ENCODE measurements at regions not wholly inside any gene's neighbourhood (a gene's known extent, or its start where the extent isn't known, plus 50 kb on each side); places are given as distances from the start of the nearest gene placed in this dataset.

- H3K4me1 ChIP-seq (ENCODE audit: control insufficient read depth in 1 of 2, extremely low read depth in 1 of 2, insufficient read depth in 2 of 2, low read length in 2 of 2): no peaks in the 10 kb centered on the region
- DNase-seq (no peak), ATAC-seq (replicated peaks in 1 of 4) (no peak)
- CTCF ChIA-PET: no interaction called here
- Mint-ChIP-seq H3K4me1 (no peaks in the 10 kb centered on the region), H3K36me3 (no peaks in the 10 kb centered on the region), H3K4me3 (no peak overlapping the region), H3K27me3 (peaks cover 2 to 4% of the 10 kb centered on the region in 2 donors), H3K27ac (no peak overlapping the region), H3K9me3 (no peaks in the 10 kb centered on the region)
- H3K36me3 ChIP-seq (ENCODE audit: control insufficient read depth in 2 of 2, extremely low read depth in 1 of 2, insufficient read depth in 1 of 2, low read length in 1 of 2): no peaks in the 10 kb centered on the region
- no peak overlapping the region for H3K27ac ChIP-seq (ENCODE audit: low read length)
- H3K4me3 ChIP-seq (ENCODE audit: control insufficient read depth in 1 of 2, extremely low read depth in 1 of 2, low read length in 1 of 2): no peak overlapping the region
- WGBS (ENCODE audit: insufficient coverage): 71% methylated on average over 1 of the region's 4 CpGs
- H3K27me3 ChIP-seq (replicated peaks in 1 of 2; ENCODE audit: control insufficient read depth in 2 of 2, extremely low read depth in 1 of 2, insufficient read depth in 2 of 2, low read length in 1 of 2): peaks cover 0 to 3% of the 10 kb centered on the region in 2 experiments
- H3K9me3 ChIP-seq: no peaks in the 10 kb centered on the region
- POLR2A ChIA-PET: no interaction called here
Observed at GRCh38 chr9:26773056-26773455, 119.5 kb downstream of the CAAP1 start.

- Histone ChIP-seq H3K4me3 (ENCODE audit: control insufficient read depth in 1 of 2, extremely low read depth in 1 of 2, low read length in 1 of 2) (no peak overlapping the region), H3K27ac (ENCODE audit: low read length) (no peak overlapping the region), H3K9me3 (no peaks in the 10 kb centered on the region), H3K4me1 (ENCODE audit: control insufficient read depth in 1 of 2, extremely low read depth in 1 of 2, insufficient read depth in 2 of 2, low read length in 2 of 2) (no peaks in the 10 kb centered on the region), H3K27me3 (replicated peaks in 1 of 2; ENCODE audit: control insufficient read depth in 2 of 2, extremely low read depth in 1 of 2, insufficient read depth in 2 of 2, low read length in 1 of 2) (peaks cover 0 to 3% of the 10 kb centered on the region in 2 experiments), H3K36me3 (ENCODE audit: control insufficient read depth in 2 of 2, extremely low read depth in 1 of 2, insufficient read depth in 1 of 2, low read length in 1 of 2) (no peaks in the 10 kb centered on the region)
- H3K4me3 Mint-ChIP-seq: no peak overlapping the region
- no peak for DNase-seq
- WGBS (ENCODE audit: insufficient coverage): 89% methylated on average over 1 of the region's 2 CpGs
- peaks cover 2 to 7% of the 10 kb centered on the region in 2 donors for H3K27me3 Mint-ChIP-seq
- H3K4me1 Mint-ChIP-seq: no peaks in the 10 kb centered on the region
- ChIA-PET CTCF (no interaction called here), POLR2A (no interaction called here)
- ATAC-seq (replicated peaks in 1 of 4): no peak
- no peak overlapping the region for H3K27ac Mint-ChIP-seq
- no peaks in the 10 kb centered on the region for H3K9me3 Mint-ChIP-seq
- H3K36me3 Mint-ChIP-seq: no peaks in the 10 kb centered on the region
Observed at GRCh38 chr9:26770821-26771220, 121.8 kb downstream of the CAAP1 start.

GRCh38 chr9:26768145-26768544, 124.5 kb downstream of the CAAP1 start:
- H3K27ac Mint-ChIP-seq: no peak overlapping the region
- no peaks in the 10 kb centered on the region for H3K36me3 Mint-ChIP-seq
- H3K27me3 Mint-ChIP-seq: peaks cover 3 to 12% of the 10 kb centered on the region in 2 donors
- H3K9me3 Mint-ChIP-seq: no peaks in the 10 kb centered on the region
- H3K4me3 Mint-ChIP-seq: no peak overlapping the region
- Histone ChIP-seq H3K27me3 (replicated peaks in 1 of 2; ENCODE audit: control insufficient read depth in 2 of 2, extremely low read depth in 1 of 2, insufficient read depth in 2 of 2, low read length in 1 of 2) (no peaks in the 10 kb centered on the region), H3K27ac (ENCODE audit: low read length) (no peak overlapping the region), H3K36me3 (ENCODE audit: control insufficient read depth in 2 of 2, extremely low read depth in 1 of 2, insufficient read depth in 1 of 2, low read length in 1 of 2) (no peaks in the 10 kb centered on the region), H3K9me3 (no peaks in the 10 kb centered on the region), H3K4me3 (ENCODE audit: control insufficient read depth in 1 of 2, extremely low read depth in 1 of 2, low read length in 1 of 2) (no peak overlapping the region), H3K4me1 (ENCODE audit: control insufficient read depth in 1 of 2, extremely low read depth in 1 of 2, insufficient read depth in 2 of 2, low read length in 2 of 2) (no peaks in the 10 kb centered on the region)
- ChIA-PET POLR2A (interaction anchor here in 1 of 2 donors (0.7 kb wide), 1 partner anchor 15 kb away, joined by 3 read pairs; no protein-coding TSS in a partner anchor), CTCF (interaction anchor here in 1 of 2 donors (0.6 kb wide), 1 partner anchor 10 kb away, joined by 4 read pairs; no protein-coding TSS in a partner anchor)
- no peaks in the 10 kb centered on the region for H3K4me1 Mint-ChIP-seq
- 60% methylated on average over 1 of the region's 2 CpGs for WGBS (ENCODE audit: insufficient coverage)
- DNase-seq (no peak), ATAC-seq (replicated peaks in 1 of 4) (no peak)

GRCh38 chr9:26760675-26761074, 131.9 kb downstream of the CAAP1 start:
- ChIA-PET CTCF (interaction anchor here in 1 of 2 donors (0.6 kb wide), 1 partner anchor 44 kb away, joined by 3 read pairs; no protein-coding TSS in a partner anchor), POLR2A (no interaction called here)
- no CpG with 5 or more reads among the region's 2 CpGs for WGBS (ENCODE audit: insufficient coverage)
- no peaks in the 10 kb centered on the region for H3K36me3 ChIP-seq (ENCODE audit: control insufficient read depth in 2 of 2, extremely low read depth in 1 of 2, insufficient read depth in 1 of 2, low read length in 1 of 2)
- H3K4me1 ChIP-seq (ENCODE audit: control insufficient read depth in 1 of 2, extremely low read depth in 1 of 2, insufficient read depth in 2 of 2, low read length in 2 of 2): no peaks in the 10 kb centered on the region
- DNase-seq (no peak), ATAC-seq (replicated peaks in 1 of 4) (no peak)
- H3K9me3 ChIP-seq: no peaks in the 10 kb centered on the region
- no peak overlapping the region for H3K4me3 ChIP-seq (ENCODE audit: control insufficient read depth in 1 of 2, extremely low read depth in 1 of 2, low read length in 1 of 2)
- Mint-ChIP-seq H3K4me1 (no peaks in the 10 kb centered on the region), H3K4me3 (no peak overlapping the region), H3K27me3 (peaks cover 5 to 9% of the 10 kb centered on the region in 2 donors), H3K9me3 (no peaks in the 10 kb centered on the region), H3K27ac (no peak overlapping the region), H3K36me3 (no peaks in the 10 kb centered on the region)
- H3K27me3 ChIP-seq (replicated peaks in 1 of 2; ENCODE audit: control insufficient read depth in 2 of 2, extremely low read depth in 1 of 2, insufficient read depth in 2 of 2, low read length in 1 of 2): no peaks in the 10 kb centered on the region
- no peak overlapping the region for H3K27ac ChIP-seq (ENCODE audit: low read length)

GRCh38 chr9:26758655-26759054, 133.9 kb downstream of the CAAP1 start:
- WGBS (ENCODE audit: insufficient coverage): 63% methylated on average over 2 of the region's 6 CpGs
- ChIA-PET CTCF (no interaction called here), POLR2A (interaction anchor here in 1 of 2 donors (0.5 kb wide), 1 partner anchor 62 kb away, joined by 3 read pairs; no protein-coding TSS in a partner anchor)
- DNase-seq (no peak), ATAC-seq (replicated peaks in 1 of 4) (no peak)
- Histone ChIP-seq H3K27ac (ENCODE audit: low read length) (no peak overlapping the region), H3K36me3 (ENCODE audit: control insufficient read depth in 2 of 2, extremely low read depth in 1 of 2, insufficient read depth in 1 of 2, low read length in 1 of 2) (no peaks in the 10 kb centered on the region), H3K4me1 (ENCODE audit: control insufficient read depth in 1 of 2, extremely low read depth in 1 of 2, insufficient read depth in 2 of 2, low read length in 2 of 2) (no peaks in the 10 kb centered on the region), H3K9me3 (no peaks in the 10 kb centered on the region), H3K4me3 (ENCODE audit: control insufficient read depth in 1 of 2, extremely low read depth in 1 of 2, low read length in 1 of 2) (no peak overlapping the region), H3K27me3 (replicated peaks in 1 of 2; ENCODE audit: control insufficient read depth in 2 of 2, extremely low read depth in 1 of 2, insufficient read depth in 2 of 2, low read length in 1 of 2) (peaks cover 0 to 5% of the 10 kb centered on the region in 2 experiments)
- no peaks in the 10 kb centered on the region for H3K4me1 Mint-ChIP-seq
- no peaks in the 10 kb centered on the region for H3K36me3 Mint-ChIP-seq
- no peaks in the 10 kb centered on the region for H3K9me3 Mint-ChIP-seq
- H3K27ac Mint-ChIP-seq: no peak overlapping the region
- peaks cover 2 to 7% of the 10 kb centered on the region in 2 donors for H3K27me3 Mint-ChIP-seq
- H3K4me3 Mint-ChIP-seq: no peak overlapping the region

- WGBS (ENCODE audit: insufficient coverage): 78% methylated on average over 2 of the region's 2 CpGs
- DNase-seq (no peak), ATAC-seq (replicated peaks in 1 of 4) (no peak)
- POLR2A ChIA-PET: no interaction called here
- Histone ChIP-seq H3K27ac (ENCODE audit: low read length) (no peak overlapping the region), H3K27me3 (replicated peaks in 1 of 2; ENCODE audit: control insufficient read depth in 2 of 2, extremely low read depth in 1 of 2, insufficient read depth in 2 of 2, low read length in 1 of 2) (peaks cover 0 to 5% of the 10 kb centered on the region in 2 experiments), H3K4me1 (ENCODE audit: control insufficient read depth in 1 of 2, extremely low read depth in 1 of 2, insufficient read depth in 2 of 2, low read length in 2 of 2) (no peaks in the 10 kb centered on the region), H3K4me3 (ENCODE audit: control insufficient read depth in 1 of 2, extremely low read depth in 1 of 2, low read length in 1 of 2) (no peak overlapping the region), H3K36me3 (ENCODE audit: control insufficient read depth in 2 of 2, extremely low read depth in 1 of 2, insufficient read depth in 1 of 2, low read length in 1 of 2) (no peaks in the 10 kb centered on the region), H3K9me3 (no peaks in the 10 kb centered on the region)
- Mint-ChIP-seq H3K4me1 (no peaks in the 10 kb centered on the region), H3K4me3 (no peak overlapping the region), H3K27ac (no peak overlapping the region), H3K27me3 (peaks cover 2 to 4% of the 10 kb centered on the region in 2 donors), H3K9me3 (no peaks in the 10 kb centered on the region), H3K36me3 (no peaks in the 10 kb centered on the region)
- CTCF ChIA-PET: no interaction called here
Observed at GRCh38 chr9:26756881-26757280, 135.7 kb downstream of the CAAP1 start.

- H3K4me3 Mint-ChIP-seq: no peak overlapping the region
- no peaks in the 10 kb centered on the region for H3K36me3 Mint-ChIP-seq
- POLR2A ChIA-PET: no interaction called here
- no peaks in the 10 kb centered on the region for H3K4me1 ChIP-seq (ENCODE audit: control insufficient read depth in 1 of 2, extremely low read depth in 1 of 2, insufficient read depth in 2 of 2, low read length in 2 of 2)
- no peak for ATAC-seq (replicated peaks in 1 of 4)
- H3K27me3 ChIP-seq (replicated peaks in 1 of 2; ENCODE audit: control insufficient read depth in 2 of 2, extremely low read depth in 1 of 2, insufficient read depth in 2 of 2, low read length in 1 of 2): peaks cover 0 to 5% of the 10 kb centered on the region in 2 experiments
- CTCF ChIA-PET: no interaction called here
- no peak for DNase-seq
- no peaks in the 10 kb centered on the region for H3K9me3 Mint-ChIP-seq
- no peaks in the 10 kb centered on the region for H3K9me3 ChIP-seq
- H3K27me3 Mint-ChIP-seq: peaks cover 2 to 4% of the 10 kb centered on the region in 2 donors
- H3K4me3 ChIP-seq (ENCODE audit: control insufficient read depth in 1 of 2, extremely low read depth in 1 of 2, low read length in 1 of 2): no peak overlapping the region
- H3K27ac ChIP-seq (ENCODE audit: low read length): no peak overlapping the region
- H3K27ac Mint-ChIP-seq: no peak overlapping the region
- H3K4me1 Mint-ChIP-seq: no peaks in the 10 kb centered on the region
- WGBS (ENCODE audit: insufficient coverage): no CpG with 5 or more reads among the region's 2 CpGs
- no peaks in the 10 kb centered on the region for H3K36me3 ChIP-seq (ENCODE audit: control insufficient read depth in 2 of 2, extremely low read depth in 1 of 2, insufficient read depth in 1 of 2, low read length in 1 of 2)
Observed at GRCh38 chr9:26755476-26755875, 137.1 kb downstream of the CAAP1 start.
